Mucosa of rectum (tissue), 2 donors: ENCODE measurements at regions not wholly inside any gene's neighbourhood (a gene's known extent, or its start where the extent isn't known, plus 50 kb on each side); places are given as distances from the start of the nearest gene placed in this dataset.

Experiments
- H3K27ac ChIP-seq, 2 donors: one replicate each; pipeline ENCODE4 v1.7.0; 2013; ENCODE audit warnings: inconsistent platforms in 2 of 2, low read depth in 2 of 2, low read length in 2 of 2
- H3K27me3 ChIP-seq, 2 donors: one replicate each; pipeline ENCODE4 v1.7.0; 2013; ENCODE audit warnings: low read length in 2 of 2; ENCODE audit not compliant: control insufficient read depth in 2 of 2, insufficient read depth in 2 of 2
- H3K36me3 ChIP-seq, 2 donors: one replicate each; pipeline ENCODE4 v1.7.0; 2013; ENCODE audit warnings: low read length in 2 of 2; ENCODE audit not compliant: control insufficient read depth in 2 of 2, insufficient read depth in 2 of 2
- H3K4me1 ChIP-seq, 2 donors: one replicate each; pipeline ENCODE4 v1.7.0; 2013; ENCODE audit warnings: low read length in 2 of 2, mild to moderate bottlenecking in 1 of 2; ENCODE audit not compliant: control insufficient read depth in 2 of 2, insufficient read depth in 2 of 2
- H3K4me3 ChIP-seq, 2 donors: one replicate each; pipeline ENCODE4 v1.7.0; 2013; ENCODE audit warnings: low read length in 2 of 2
- H3K9ac ChIP-seq, 2 donors: one replicate each; pipeline ENCODE4 v1.7.0; 2013; ENCODE audit warnings: low read length in 2 of 2, low read depth in 1 of 2, mild to moderate bottlenecking in 1 of 2
- H3K9me3 ChIP-seq, 2 donors: one replicate each; pipeline ENCODE4 v1.7.0; 2013; ENCODE audit warnings: low read length in 2 of 2; ENCODE audit not compliant: control insufficient read depth in 2 of 2
- donor health status: healthy.
- donor health status: Normal muscosa, but diverticular disease.

DNA sequence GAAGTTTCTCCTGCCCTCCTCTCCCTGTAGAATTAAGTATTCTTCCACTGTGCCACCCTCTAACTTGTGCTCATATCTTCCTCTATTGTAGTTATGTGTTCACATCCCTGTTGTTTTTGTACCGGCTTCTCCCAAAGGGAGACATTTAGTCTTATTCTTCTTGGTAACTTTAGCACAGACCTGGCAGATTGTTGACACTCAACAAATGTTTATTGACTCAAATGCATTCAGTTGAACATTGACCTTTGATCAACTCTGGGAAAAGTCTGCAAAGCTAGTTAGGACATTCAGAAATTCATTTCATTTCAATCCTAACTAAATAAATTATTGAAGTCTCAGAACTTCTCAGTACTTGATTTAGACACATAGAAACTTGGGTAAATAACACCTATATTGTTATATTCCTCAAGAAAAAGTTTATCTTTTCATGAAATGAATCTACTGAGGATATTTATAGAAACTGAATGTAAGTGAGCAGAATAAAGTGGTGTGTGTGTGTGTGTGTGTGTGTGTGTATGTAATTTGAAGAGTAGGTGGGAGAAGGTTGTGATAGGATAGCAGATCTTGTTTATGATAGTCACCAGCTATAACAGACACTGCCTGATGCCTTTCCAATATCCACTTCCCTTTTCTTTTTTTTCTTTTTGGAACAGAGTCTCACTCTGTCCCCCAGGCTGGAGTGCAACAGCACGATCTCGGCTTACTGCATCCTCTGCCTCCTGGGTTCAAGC is 872.4 kb upstream of the CXADR start:
- H3K27me3 ChIP-seq, result no peaks in the 10 kb centered on the region
- no peaks in the 10 kb centered on the region for H3K9me3 ChIP-seq
- H3K4me3 ChIP-seq, result no peak overlapping the region
- H3K27ac ChIP-seq, result no peak overlapping the region
- no peak overlapping the region for H3K9ac ChIP-seq
- no peaks in the 10 kb centered on the region for H3K36me3 ChIP-seq
- no peaks in the 10 kb centered on the region for H3K4me1 ChIP-seq

DNA sequence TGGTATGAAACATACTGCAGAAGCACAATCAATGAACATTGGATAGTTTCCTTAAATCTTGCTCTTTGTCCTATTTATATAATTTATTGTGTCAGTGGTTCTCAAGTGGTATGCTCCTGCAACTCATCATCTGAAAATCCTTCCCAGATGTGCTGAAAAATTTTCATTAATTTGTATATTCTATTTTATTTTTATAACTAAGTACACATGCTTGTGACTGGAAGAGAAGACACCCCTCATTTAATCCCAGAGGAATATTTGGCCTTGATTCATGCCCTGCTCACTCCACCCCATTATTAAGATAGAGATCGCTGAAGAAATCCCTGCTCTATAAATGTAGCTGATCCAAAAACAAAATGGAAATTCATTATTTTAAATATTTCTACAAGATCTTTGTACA is 870.5 kb upstream of the CXADR start:
- Histone ChIP-seq H3K4me1 (no peaks in the 10 kb centered on the region), H3K27ac (no peak overlapping the region), H3K27me3 (no peaks in the 10 kb centered on the region), H3K9me3 (no peaks in the 10 kb centered on the region), H3K36me3 (no peaks in the 10 kb centered on the region), H3K4me3 (no peak overlapping the region), H3K9ac (no peak overlapping the region)

DNA sequence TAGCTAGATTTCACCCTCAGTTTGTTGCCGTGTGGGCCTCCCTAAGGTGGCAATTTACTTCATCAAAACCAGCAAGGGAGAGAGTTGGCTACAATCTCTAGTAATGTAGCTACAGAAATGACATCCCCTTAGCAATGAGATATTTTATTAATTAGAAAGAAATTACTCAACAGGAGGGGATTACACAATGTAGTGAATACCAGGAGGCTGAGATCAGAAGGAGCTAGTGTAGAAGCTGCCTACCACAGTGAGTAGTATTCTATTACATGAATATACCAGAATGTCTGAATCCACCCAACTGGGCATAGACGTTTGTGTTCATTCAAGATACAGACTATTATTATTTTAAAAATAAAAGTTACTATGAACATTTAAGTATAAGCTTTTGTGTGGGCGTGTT is 868.2 kb upstream of the CXADR start:
- H3K9ac ChIP-seq, result no peak overlapping the region
- H3K27me3 ChIP-seq, result no peaks in the 10 kb centered on the region
- H3K4me1 ChIP-seq, result no peaks in the 10 kb centered on the region
- H3K9me3 ChIP-seq, result no peaks in the 10 kb centered on the region
- no peaks in the 10 kb centered on the region for H3K36me3 ChIP-seq
- H3K27ac ChIP-seq, result no peak overlapping the region
- H3K4me3 ChIP-seq, result no peak overlapping the region

DNA sequence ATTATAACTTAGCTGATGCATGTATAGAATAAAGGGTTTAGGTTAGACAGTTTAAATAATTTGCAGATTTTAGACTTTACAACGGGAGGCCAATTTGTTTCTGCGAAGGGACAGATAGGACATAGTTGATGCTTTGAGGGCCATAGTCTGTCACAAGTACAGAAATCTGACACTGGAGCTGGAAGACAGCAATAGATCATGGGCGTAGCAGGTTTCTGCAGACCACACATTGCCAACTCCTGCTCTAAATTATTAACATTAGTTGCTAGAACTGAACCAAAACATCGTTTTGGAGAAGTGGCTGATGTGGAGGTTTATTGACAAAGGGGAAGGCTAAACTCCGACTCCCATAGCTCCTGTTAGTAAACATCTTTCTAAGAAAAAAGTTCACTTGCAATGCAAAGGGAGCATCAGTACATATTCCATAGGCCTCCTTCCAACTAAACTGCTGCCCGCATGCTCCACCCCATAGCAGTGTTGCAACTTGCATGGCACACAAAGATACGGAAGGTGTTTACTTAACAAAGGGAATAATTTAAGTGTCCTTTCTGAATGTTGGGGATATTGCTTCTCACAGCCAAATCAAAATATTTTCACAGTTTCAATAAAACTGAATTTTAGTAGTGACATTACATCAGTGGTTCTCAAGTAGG is 862.0 kb upstream of the CXADR start:
- Histone ChIP-seq H3K9me3 (no peaks in the 10 kb centered on the region), H3K4me3 (no peak overlapping the region), H3K27me3 (no peaks in the 10 kb centered on the region), H3K4me1 (no peaks in the 10 kb centered on the region), H3K36me3 (no peaks in the 10 kb centered on the region), H3K9ac (no peak overlapping the region), H3K27ac (no peak overlapping the region)

DNA sequence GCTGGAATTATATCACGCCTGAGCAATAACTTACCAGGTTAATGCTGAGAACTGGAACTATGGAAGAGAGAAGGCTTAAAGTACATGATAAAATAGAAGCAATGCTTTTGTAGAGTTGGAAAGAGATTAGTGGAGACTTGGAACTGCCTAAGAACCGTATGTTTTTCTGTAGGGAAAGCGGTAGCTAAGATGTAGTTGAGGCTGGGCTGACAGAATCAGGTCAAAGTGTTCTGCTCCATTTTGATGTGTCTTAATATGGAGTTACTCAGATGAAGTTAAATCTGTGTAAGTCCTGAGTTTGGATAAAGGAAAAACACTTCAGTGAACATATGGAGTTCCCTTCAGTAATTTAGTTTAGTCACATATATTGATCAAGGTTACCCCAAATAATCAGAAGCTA is 860.9 kb upstream of the CXADR start:
- Histone ChIP-seq H3K27ac (no peak overlapping the region), H3K4me3 (no peak overlapping the region), H3K9ac (no peak overlapping the region), H3K9me3 (no peaks in the 10 kb centered on the region), H3K36me3 (no peaks in the 10 kb centered on the region), H3K4me1 (no peaks in the 10 kb centered on the region), H3K27me3 (no peaks in the 10 kb centered on the region)

DNA sequence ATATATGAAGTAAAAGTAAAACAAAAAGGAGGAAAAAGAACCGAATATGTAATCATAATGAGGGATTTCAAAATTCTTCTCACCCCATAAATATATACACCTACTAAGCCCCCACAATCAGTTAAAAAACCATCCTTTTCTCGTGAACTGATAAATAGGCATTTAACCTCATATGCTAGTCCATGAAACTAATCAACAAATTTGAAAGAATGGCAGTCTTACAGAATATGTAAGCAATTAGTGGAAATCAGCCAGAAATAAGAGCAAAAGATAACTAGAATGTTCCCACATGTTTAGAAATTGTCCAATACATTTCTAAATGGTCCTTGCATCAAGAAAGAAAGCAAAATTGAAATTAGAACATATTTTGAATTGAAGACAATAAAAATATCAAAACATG is 849.4 kb upstream of the CXADR start:
- Histone ChIP-seq H3K27me3 (no peaks in the 10 kb centered on the region), H3K9me3 (no peaks in the 10 kb centered on the region), H3K4me3 (no peak overlapping the region), H3K27ac (no peak overlapping the region), H3K9ac (no peak overlapping the region), H3K4me1 (no peaks in the 10 kb centered on the region), H3K36me3 (no peaks in the 10 kb centered on the region)

DNA sequence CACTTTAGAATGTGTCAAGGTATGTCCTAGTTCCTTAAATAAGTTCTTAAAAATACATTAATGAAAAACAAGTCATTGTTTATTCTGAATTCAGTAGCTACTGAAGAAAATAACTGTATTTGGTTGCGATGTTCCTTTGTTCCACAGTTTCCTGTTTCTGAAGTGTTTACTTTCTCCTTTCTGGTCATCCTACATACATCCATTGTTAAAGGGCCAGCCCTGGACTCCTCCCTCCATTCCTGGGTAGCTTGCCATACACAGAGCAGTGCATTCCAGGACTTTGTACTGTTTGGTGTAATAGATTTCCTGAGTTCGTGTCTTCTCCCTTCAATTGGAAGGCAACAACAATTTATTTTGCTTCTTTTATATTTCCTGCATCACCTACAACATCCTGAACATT is 845.4 kb upstream of the CXADR start:
- Histone ChIP-seq H3K27me3 (no peaks in the 10 kb centered on the region), H3K9me3 (no peaks in the 10 kb centered on the region), H3K4me3 (no peak overlapping the region), H3K27ac (no peak overlapping the region), H3K4me1 (no peaks in the 10 kb centered on the region), H3K9ac (no peak overlapping the region), H3K36me3 (no peaks in the 10 kb centered on the region)

DNA sequence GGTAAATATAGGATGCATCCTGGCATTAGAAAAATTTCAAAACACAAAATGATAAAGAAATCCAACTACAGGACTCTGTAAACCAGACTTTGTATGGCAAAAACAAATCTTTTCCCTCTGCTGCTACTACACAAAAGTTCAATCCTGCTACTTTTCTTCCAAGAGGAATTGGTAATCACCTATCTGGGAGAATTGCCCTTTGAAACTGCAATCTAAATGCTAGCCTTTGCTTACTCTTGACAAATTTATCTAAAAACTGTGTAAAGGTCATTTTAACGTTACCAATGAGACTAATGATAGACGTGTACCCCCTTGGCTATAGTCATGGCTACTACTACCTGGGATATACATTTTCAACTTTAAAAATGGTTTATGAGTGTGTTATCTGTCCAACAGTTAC is 837.9 kb upstream of the CXADR start:
- H3K27ac ChIP-seq, result no peak overlapping the region
- peaks cover 2 to 5% of the 10 kb centered on the region in 2 donors for H3K9me3 ChIP-seq
- no peak overlapping the region for H3K9ac ChIP-seq
- H3K27me3 ChIP-seq, result no peaks in the 10 kb centered on the region
- no peak overlapping the region for H3K4me3 ChIP-seq
- H3K36me3 ChIP-seq, result no peaks in the 10 kb centered on the region
- no peaks in the 10 kb centered on the region for H3K4me1 ChIP-seq

DNA sequence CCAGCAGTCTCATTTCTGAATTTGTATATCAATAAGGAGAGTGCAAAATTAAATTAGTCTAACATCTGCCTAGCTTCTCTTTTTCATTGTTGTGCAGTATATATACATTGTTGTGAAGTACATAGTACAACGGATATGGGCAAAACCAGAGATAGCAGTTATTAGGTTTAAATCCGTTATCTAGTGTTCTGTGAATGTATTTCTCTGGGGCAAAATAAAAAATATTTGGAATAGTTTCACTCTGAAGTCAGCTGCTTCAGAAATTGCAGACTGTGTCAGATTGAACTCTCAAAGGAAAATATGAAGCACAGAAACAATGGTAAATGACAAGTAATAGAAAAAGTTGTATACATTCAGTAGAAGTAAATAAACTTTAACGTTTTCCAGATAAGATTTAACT is 836.5 kb upstream of the CXADR start:
- no peak overlapping the region for H3K4me3 ChIP-seq
- H3K27ac ChIP-seq, result no peak overlapping the region
- peaks cover 2 to 5% of the 10 kb centered on the region in 2 donors for H3K9me3 ChIP-seq
- no peaks in the 10 kb centered on the region for H3K4me1 ChIP-seq
- no peaks in the 10 kb centered on the region for H3K36me3 ChIP-seq
- no peaks in the 10 kb centered on the region for H3K27me3 ChIP-seq
- H3K9ac ChIP-seq, result no peak overlapping the region

DNA sequence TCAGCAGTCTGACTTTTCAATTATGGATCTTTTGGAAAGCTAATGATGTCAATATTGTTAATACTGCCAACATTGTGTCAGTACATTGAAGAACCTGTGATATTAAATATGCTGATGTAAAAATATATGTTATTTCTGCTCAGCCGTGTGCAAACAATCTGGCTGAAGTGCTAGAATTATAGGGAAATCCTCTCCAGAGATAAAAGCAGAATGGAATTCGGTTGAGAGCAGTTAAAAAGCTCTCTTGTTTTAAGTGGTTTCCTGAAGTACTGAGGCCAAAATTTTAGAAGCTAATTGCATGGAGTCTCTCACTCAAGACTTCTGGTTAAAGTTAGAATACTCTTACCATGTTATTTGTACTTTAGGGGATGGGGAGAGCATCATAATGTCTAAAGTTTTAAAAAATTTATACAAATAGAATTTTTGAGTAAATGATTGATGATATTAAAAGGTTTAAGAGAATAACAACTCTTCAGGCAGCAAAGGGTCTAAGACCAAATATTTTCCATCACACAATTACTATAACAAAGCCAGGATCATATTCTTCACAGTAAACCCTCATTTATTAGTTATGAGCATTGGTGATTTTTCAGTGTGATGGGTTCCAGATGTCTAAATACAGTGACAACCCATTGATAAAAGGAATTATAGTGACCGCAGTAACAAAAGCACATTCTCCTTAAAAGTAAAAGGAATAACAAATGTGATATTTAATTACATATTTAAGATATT is 834.2 kb upstream of the CXADR start:
- H3K27ac ChIP-seq, result no peak overlapping the region
- H3K4me3 ChIP-seq, result no peak overlapping the region
- H3K36me3 ChIP-seq, result no peaks in the 10 kb centered on the region
- H3K9ac ChIP-seq, result no peak overlapping the region
- H3K4me1 ChIP-seq, result no peaks in the 10 kb centered on the region
- H3K9me3 ChIP-seq, result peaks cover 0 to 5% of the 10 kb centered on the region in 2 donors
- H3K27me3 ChIP-seq, result no peaks in the 10 kb centered on the region
